ENCODE measurements at regions not wholly inside any gene's neighbourhood (a gene's known extent, or its start where the extent isn't known, plus 50 kb on each side); places are given as distances from the start of the nearest gene placed in this dataset.
"Not testable (repeated sequence)": the region's sequence is repeated elsewhere in the genome, so short reads cannot be mapped to it uniquely, and the experiment has no call there.

DNA sequence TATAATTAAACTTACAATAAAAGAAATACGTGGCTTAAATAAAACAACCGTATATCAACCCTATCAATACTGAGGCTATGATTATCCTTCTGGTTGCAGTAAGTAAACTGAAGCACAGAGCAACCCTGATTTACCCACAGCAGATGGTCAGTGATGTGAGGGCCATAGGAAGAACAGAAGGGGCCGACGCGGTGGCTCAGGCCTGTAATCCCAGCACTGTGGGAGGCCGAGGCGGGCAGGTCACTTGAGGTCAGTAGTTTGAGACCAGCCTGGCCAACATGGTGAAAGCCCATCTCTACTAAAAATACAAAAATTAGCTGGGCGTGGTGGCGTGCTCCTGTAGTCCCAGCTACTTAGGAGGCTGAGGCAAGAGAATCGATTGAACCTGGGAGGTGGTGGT is 94.2 kb upstream of the SLC25A33 start:
- TF ChIP-seq, protein P1, sequence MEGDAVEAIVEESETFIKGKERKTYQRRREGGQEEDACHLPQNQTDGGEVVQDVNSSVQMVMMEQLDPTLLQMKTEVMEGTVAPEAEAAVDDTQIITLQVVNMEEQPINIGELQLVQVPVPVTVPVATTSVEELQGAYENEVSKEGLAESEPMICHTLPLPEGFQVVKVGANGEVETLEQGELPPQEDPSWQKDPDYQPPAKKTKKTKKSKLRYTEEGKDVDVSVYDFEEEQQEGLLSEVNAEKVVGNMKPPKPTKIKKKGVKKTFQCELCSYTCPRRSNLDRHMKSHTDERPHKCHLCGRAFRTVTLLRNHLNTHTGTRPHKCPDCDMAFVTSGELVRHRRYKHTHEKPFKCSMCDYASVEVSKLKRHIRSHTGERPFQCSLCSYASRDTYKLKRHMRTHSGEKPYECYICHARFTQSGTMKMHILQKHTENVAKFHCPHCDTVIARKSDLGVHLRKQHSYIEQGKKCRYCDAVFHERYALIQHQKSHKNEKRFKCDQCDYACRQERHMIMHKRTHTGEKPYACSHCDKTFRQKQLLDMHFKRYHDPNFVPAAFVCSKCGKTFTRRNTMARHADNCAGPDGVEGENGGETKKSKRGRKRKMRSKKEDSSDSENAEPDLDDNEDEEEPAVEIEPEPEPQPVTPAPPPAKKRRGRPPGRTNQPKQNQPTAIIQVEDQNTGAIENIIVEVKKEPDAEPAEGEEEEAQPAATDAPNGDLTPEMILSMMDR (IDR thresholded peaks at IDR 0.05), result not testable (repeated sequence)
- TF ChIP-seq POLR2A, POLR2AphosphoS5, EP300 (IDR thresholded peaks at IDR 0.05): not testable (repeated sequence)

All from suprapubic skin (tissue), 4 donors.